Mesodermal cell (in vitro differentiated cells): ENCODE measurements at regions not wholly inside any gene's neighbourhood (a gene's known extent, or its start where the extent isn't known, plus 50 kb on each side); places are given as distances from the start of the nearest gene placed in this dataset.

ENCODE experiments used
- H3K27ac ChIP-seq: 2 replicates; pipeline ENCODE4 v1.7.0; 2013; ENCODE audit warnings: mild to moderate bottlenecking, low read depth, low read length, moderate library complexity; ENCODE audit not compliant: severe bottlenecking
- H3K36me3 ChIP-seq: 2 replicates; pipeline ENCODE4 v1.7.1; 2013; ENCODE audit warnings: mild to moderate bottlenecking, low read length, moderate library complexity; ENCODE audit not compliant: control insufficient read depth, insufficient read depth
- H3K4me1 ChIP-seq: one replicate; pipeline ENCODE4 v1.7.1; 2013; ENCODE audit warnings: mild to moderate bottlenecking, low read length; ENCODE audit not compliant: insufficient read depth, control insufficient read depth, poor library complexity, severe bottlenecking
- H3K4me3 ChIP-seq: 2 replicates; pipeline ENCODE4 v1.7.0; 2013; ENCODE audit warnings: low read length, control low read depth, mild to moderate bottlenecking; ENCODE audit not compliant: insufficient read depth, poor library complexity, severe bottlenecking; ENCODE audit errors: extremely low read depth
- H3K9me3 ChIP-seq: 2 replicates; pipeline ENCODE4 v1.7.1; 2013; ENCODE audit warnings: mild to moderate bottlenecking, low read length, moderate library complexity; ENCODE audit not compliant: control insufficient read depth
- WGBS, 2 experiments: methylation state at CpG; one replicate each; pipeline ENCODE4 v1.1.5; 2013; ENCODE audit warnings: missing lambda C conversion rate in 2 of 2; ENCODE audit not compliant: insufficient coverage in 2 of 2; 5-methylcytosine and 5-hydroxymethylcytosine counted together

DNA sequence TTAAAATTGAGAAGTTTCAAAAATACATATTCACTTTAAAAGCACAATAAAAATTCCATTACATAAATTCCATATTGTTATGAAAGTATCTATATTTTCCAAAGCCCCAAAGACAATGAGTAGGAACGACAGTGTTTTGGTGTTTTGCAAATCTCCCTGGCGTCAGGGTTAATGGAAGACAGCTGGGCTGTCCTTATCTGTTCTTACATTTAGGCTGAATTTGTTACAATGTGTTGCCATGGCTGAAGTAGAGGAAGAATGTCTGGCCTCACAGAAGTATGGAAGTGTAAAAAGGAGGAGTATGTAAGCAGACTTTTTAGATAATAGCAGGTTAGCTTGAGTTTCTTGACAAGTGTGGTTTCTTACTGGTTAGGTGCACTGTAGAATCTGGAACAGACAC lies 124.4 kb upstream of the SPATA13 start:
- Histone ChIP-seq H3K4me1 (peaks cover 21% of the 10 kb centered on the region), H3K36me3 (no peaks in the 10 kb centered on the region), H3K4me3 (no peak overlapping the region), H3K9me3 (no peaks in the 10 kb centered on the region), H3K27ac (peak overlapping the region; percentile 16)
- 78 to 88% methylated on average over 1 to 2 of the region's 2 CpGs for WGBS, 2 experiments

DNA sequence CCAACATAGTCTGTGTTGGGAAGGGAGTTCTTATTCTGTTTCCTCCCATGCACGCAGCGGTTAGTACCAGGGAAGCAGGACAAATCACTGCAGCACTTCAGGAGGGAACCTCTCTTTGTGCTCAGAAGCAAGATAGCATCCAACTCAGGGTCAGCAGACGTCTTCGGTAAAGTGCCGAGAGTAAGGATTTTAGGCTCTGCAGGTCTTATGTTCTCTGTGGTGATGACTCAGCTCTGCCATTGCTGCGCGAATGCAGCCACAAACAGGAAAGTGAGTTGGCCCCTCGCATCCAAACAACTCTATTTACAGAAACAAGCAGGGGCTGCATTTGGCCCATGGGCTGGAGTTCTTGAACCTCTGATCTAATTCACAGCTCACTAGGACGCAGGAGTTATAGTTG lies 122.1 kb upstream of the SPATA13 start:
- Histone ChIP-seq H3K27ac (peak overlapping the region; percentile 93), H3K4me3 (no peak overlapping the region), H3K4me1 (peaks cover 21% of the 10 kb centered on the region), H3K36me3 (no peaks in the 10 kb centered on the region), H3K9me3 (no peaks in the 10 kb centered on the region)
- WGBS, 2 experiments = 54 to 77% methylated on average over 4 to 5 of the region's 9 CpGs

DNA sequence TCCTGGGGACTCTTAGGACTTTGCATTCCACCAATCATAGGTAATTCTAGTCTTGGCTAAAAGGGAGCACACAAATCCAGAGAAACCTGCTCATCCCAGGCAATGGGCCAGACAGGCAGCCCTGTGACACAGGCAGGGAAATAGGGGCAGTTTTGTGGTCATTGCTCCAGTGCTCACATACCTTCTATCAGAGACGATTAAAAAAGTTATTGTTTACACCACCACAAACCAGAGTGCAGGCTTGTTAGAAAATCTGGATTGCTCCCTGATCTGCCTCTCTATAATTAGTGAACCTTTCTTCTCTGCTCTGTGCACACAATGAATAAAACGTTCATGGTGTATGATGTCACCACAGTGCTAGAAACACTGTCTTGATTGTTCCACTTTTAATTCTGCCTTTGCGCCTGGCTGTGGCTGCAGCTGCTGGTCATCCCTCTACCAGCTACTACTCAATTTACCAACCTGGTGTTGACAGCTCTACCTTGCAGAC lies 121.6 kb upstream of the SPATA13 start:
- H3K4me3 ChIP-seq = no peak overlapping the region
- WGBS, 2 experiments = 64 to 93% methylated on average over 2 to 3 of the region's 3 CpGs
- peak overlapping the region; percentile 93 for H3K27ac ChIP-seq
- H3K36me3 ChIP-seq = no peaks in the 10 kb centered on the region
- H3K9me3 ChIP-seq = no peaks in the 10 kb centered on the region
- H3K4me1 ChIP-seq = peaks cover 21% of the 10 kb centered on the region

DNA sequence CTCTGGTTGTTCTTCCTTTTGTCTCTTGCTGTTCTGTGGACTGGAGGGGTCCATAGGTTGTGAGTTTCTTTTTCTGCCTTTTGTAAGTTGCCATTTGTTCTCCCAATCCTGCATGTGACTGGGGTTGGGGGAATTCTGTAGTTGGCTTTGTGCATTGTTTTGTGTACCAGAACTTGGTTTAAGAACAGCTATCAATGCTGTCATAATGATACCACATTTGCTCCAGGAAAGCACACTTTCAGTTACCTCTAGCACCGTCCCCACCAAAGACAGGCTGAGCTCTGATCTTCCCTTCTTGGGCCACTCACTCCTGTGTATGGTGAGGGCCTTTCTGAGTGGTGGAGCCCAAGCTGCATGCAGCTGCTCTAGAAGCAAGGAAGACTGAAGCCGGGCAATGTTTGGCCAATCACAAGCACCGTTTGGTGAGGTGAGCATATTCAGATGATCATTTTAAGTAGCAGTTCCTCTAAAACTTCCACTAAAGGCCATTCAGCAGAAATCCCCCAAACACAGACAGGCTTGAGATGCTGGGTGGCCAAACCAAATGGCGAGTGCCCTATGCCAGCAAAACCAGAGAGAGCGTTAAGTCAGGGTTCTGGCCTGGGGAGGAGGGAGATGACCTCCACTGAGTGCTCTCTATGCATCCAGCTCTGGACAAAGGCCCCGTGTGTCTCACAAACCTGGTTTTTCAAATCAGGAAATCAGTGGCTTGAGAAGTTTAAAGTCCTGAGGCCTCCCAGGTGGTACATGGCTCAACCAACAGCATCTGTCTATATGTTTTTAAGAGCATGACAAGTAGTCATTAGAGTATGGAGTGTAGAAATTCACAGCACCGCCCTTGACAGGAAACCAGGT lies 120.7 kb upstream of the SPATA13 start:
- Histone ChIP-seq H3K9me3 (no peaks in the 10 kb centered on the region), H3K4me3 (no peak overlapping the region), H3K36me3 (no peaks in the 10 kb centered on the region), H3K27ac (no peak overlapping the region), H3K4me1 (peaks cover 21% of the 10 kb centered on the region)
- 78 to 91% methylated on average over 5 to 6 of the region's 7 CpGs for WGBS, 2 experiments

DNA sequence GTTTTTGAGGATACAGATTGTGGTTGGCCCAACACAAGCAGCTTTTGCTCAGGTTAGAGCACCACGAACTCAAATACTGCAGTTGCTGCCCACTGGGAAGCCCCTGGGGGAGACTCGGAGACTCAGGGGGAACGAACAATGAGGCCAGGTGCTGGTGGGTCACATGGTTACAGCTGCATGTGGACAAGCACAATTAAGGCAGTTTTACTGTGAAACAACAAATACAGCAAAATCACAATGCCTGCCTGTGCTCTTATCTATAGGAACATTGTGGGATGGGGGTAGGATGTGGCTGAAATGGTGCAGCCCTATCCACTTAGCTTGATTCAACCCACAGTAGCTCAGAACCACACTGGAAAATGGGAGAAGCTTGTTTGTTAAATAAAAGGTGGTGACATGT lies 119.7 kb upstream of the SPATA13 start:
- peaks cover 21% of the 10 kb centered on the region for H3K4me1 ChIP-seq
- peaks cover under 1% of the 10 kb centered on the region for H3K9me3 ChIP-seq
- WGBS, 2 experiments = 70 to 80% methylated on average over 1 to 3 of the region's 3 CpGs
- no peak overlapping the region for H3K4me3 ChIP-seq
- H3K36me3 ChIP-seq = no peaks in the 10 kb centered on the region
- H3K27ac ChIP-seq = no peak overlapping the region

DNA sequence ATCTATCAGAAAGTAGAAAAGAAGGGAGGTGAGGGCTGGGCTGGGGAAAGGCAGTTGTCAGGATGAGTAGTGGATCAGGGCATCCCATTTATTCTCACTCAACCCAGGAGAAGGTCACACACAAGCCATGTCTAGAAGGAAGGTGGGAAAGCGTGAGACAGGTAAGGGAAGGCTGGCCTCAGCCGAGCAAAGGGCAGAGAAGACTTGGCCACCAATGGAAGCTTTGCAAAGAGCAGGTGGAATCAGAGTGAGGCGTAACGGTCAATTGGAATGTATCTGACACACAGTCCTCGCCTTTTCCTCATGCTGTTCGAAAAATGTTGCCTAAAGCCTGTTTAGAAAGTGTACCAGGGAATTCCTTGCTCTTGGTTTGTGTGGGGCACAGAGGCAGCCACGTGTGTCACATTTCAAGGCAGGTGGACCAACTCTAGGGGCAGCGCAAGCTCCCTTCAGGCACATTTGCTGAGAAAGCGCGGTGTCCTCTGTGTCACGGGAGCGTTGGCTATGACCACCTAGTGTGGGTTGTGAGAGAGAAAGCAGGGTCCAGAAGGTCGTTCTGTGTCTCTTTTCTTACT lies 118.8 kb upstream of the SPATA13 start:
- no peak overlapping the region for H3K27ac ChIP-seq
- 64 to 70% methylated on average over 11 to 12 of the region's 13 CpGs for WGBS, 2 experiments
- peaks cover 16% of the 10 kb centered on the region for H3K4me1 ChIP-seq
- H3K4me3 ChIP-seq = no peak overlapping the region
- peaks cover 9% of the 10 kb centered on the region for H3K9me3 ChIP-seq
- no peaks in the 10 kb centered on the region for H3K36me3 ChIP-seq

DNA sequence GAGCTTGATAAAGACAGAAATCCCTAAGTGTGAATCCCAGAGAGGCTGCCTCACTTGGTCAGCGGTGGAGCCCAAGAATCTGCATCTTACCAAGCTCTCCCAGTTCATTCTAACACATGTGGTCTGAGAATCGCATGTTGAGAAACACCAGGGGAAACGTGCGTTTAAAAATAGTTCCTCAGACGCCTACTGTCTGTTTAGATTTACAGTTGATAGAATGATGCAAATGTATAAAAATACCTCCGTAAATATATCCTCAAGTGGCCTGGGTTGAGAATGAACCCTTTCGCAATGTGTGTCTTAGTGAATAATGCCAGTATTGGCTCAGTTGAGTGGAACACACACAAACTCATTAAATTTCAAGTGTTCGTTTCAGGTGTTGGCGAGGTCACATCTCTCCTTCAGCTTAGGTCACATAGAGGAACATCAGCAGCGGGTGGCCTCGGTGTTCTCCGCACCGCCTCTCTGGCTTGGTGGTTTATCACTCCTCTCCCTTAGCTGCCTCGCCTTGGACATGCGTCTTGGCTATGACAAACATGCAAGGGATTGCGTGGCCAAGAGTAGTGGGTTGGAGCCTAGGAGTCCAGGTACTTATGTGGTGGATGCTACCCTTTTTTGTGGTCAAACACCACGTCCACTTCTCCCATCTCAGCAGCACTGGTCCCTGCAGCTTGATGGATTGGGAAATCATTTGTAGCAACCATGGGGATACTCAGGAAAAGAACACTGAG lies 117.6 kb upstream of the SPATA13 start:
- 82 to 96% methylated on average over 7 to 10 of the region's 17 CpGs for WGBS, 2 experiments
- peaks cover 16% of the 10 kb centered on the region for H3K4me1 ChIP-seq
- no peak overlapping the region for H3K27ac ChIP-seq
- H3K36me3 ChIP-seq = no peaks in the 10 kb centered on the region
- H3K4me3 ChIP-seq = no peak overlapping the region
- peaks cover 14% of the 10 kb centered on the region for H3K9me3 ChIP-seq

DNA sequence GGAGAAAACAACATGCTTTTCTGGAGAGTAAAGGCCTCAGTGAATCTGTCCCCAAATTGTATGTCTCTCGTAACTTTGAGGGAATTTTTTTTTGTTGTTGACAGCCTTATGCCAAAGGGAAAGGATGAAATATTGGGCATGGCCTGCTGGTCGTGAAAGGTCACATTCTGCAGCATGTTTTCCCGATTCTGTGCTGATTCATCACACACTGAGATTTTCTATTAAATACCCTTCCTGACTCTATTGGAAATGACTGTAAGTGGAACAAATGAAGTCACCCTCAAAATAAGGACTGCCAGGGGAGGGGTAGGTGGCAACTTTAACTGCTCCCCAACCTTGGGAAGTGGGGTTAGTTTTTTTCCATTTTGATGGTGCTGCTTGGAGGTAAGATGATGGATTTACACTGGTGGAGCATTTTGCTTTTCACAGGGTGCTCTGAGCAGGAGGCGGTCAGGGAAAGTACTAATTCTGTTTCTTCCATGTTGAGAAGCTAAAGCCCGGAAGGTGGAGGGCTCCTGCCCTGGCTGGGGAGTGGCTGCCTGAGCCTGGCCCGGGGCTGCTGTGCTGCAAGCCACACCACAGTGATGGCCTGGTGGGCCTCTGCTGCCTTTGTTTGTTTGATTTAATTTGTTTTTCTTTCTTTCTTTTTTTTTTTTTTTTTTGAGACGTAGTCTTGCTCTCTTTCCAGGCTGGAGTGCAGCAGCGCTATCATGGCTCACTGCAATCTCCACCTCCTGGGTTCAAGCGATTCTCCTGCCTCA lies 116.8 kb upstream of the SPATA13 start:
- WGBS, 2 experiments = 82 to 90% methylated on average over 3 to 5 of the region's 9 CpGs
- H3K4me1 ChIP-seq = peaks cover 9% of the 10 kb centered on the region
- H3K36me3 ChIP-seq = no peaks in the 10 kb centered on the region
- H3K27ac ChIP-seq = no peak overlapping the region
- H3K9me3 ChIP-seq = peaks cover 14% of the 10 kb centered on the region
- H3K4me3 ChIP-seq = no peak overlapping the region

DNA sequence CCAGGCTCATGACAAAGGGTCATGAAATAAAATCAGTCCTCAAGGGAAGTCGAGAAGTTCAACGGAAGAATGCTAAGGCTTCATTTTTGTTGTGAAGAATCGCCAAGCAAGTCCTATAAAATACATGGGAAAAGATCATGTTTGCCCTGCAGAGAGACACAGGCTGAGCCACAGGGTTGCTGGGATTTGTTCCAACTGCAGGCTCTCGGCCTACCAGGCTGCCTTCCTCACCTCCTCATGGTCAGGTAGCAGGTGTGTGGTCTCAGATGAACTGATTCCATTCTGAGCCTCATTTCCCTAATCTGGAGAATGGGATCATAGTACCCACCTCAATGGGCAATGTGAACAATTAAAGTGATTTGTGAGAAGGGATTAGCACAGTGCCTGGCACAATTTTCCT lies 114.9 kb upstream of the SPATA13 start:
- H3K36me3 ChIP-seq = no peaks in the 10 kb centered on the region
- no peak overlapping the region for H3K27ac ChIP-seq
- 87 to 92% methylated on average over 4 of the region's 4 CpGs for WGBS, 2 experiments
- H3K9me3 ChIP-seq = peaks cover 14% of the 10 kb centered on the region
- no peak overlapping the region for H3K4me3 ChIP-seq
- H3K4me1 ChIP-seq = no peaks in the 10 kb centered on the region

DNA sequence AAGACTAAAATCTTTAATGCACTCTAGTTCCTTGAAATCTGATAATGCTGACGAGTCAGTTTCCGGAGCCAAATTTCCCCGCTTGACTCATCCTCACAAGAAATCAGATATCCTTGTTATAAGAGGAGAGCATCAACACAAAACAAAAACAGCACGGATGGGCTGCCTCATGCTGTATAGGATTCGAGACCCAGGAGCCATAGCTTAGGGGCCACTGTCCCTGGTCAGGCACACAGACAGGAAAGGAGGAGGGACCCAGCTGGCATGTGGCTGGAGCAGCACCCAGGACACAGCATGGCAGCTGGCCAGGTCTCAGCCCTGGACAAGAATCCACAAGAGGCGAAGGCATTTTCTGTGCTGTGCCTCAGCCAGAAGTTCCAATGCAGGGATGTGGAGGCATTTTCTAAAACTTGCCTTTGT lies 110.2 kb upstream of the SPATA13 start:
- peaks cover 14% of the 10 kb centered on the region for H3K9me3 ChIP-seq
- 82 to 97% methylated on average over 2 to 3 of the region's 6 CpGs for WGBS, 2 experiments
- H3K36me3 ChIP-seq = no peaks in the 10 kb centered on the region
- H3K4me3 ChIP-seq = no peak overlapping the region
- no peaks in the 10 kb centered on the region for H3K4me1 ChIP-seq
- no peak overlapping the region for H3K27ac ChIP-seq
